GM13977 (cell line): ENCODE measurements at regions not wholly inside any gene's neighbourhood (a gene's known extent, or its start where the extent isn't known, plus 50 kb on each side); places are given as distances from the start of the nearest gene placed in this dataset.

Experiments used
- DNase-seq: peaks from one replicate; pipeline ENCODE4 v3.0.0; 2012; ENCODE audit warnings: low spot score
- in situ Hi-C: fragments of 300-500 bp; cut with MboI; formaldehyde crosslinking; loops from one replicate; pipeline ENCODE4 v1.12.0; 2022; ENCODE audit warnings: low sequenced_read_pairs, low pct_unique_long_range_greater_than_20kb, mixed read lengths, inconsistent platforms; ENCODE audit not compliant: unreplicated experiment
- TF ChIP-seq, protein P1 (sequence below): IDR thresholded peaks from 2 replicates; pipeline ENCODE4 v1.5.1; 2012; ENCODE audit warnings: mild to moderate bottlenecking, control low read depth; ENCODE audit not compliant: insufficient read depth; ENCODE audit errors: extremely low read depth, missing control alignments

DNA sequence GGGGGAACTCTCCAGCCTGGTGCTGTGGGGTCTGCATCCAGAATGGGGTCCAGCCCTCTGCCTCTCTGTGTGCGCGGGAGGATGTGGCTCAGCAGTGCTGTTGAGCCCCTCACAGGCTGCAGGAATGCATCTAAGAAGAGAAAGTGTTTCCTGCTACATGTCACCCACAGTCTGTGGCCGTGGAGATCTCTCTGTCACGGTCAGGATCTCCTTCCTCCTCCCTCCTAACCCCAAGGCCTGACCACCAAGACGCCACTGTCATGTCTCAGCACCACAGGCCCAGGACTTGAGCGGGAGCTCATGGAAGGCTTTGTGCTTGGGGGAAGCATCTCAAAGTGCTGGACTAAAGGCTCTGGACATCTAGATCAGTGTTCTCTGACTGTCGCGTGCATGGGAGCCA lies 90.1 kb downstream of the SREK1 start:
- DNase-seq, result no peak
- TF ChIP-seq, protein P1, sequence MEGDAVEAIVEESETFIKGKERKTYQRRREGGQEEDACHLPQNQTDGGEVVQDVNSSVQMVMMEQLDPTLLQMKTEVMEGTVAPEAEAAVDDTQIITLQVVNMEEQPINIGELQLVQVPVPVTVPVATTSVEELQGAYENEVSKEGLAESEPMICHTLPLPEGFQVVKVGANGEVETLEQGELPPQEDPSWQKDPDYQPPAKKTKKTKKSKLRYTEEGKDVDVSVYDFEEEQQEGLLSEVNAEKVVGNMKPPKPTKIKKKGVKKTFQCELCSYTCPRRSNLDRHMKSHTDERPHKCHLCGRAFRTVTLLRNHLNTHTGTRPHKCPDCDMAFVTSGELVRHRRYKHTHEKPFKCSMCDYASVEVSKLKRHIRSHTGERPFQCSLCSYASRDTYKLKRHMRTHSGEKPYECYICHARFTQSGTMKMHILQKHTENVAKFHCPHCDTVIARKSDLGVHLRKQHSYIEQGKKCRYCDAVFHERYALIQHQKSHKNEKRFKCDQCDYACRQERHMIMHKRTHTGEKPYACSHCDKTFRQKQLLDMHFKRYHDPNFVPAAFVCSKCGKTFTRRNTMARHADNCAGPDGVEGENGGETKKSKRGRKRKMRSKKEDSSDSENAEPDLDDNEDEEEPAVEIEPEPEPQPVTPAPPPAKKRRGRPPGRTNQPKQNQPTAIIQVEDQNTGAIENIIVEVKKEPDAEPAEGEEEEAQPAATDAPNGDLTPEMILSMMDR, result no peak
- in situ Hi-C loops, result no loop called here

DNA sequence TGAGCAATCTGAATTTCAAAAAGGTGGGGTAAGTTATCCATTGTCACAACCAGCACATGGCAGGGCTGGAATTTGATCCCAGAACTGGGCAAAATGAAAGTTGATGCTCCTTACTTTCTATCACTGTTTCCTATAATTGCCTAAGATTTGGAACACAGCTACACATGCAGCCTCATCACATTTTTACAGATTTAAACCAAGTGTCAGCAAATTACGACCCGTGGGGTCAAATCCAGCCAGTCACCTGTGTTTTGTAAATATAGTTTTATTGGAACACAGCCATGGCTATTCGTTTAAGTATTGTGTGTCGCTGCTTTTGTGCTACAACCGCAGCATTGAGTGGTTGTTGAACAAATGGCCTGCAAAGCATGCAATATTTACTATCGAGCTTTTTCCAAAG lies 94.3 kb downstream of the SREK1 start:
- no peak for DNase-seq
- TF ChIP-seq, protein P1, result no peak
- in situ Hi-C loops, result no loop called here

DNA sequence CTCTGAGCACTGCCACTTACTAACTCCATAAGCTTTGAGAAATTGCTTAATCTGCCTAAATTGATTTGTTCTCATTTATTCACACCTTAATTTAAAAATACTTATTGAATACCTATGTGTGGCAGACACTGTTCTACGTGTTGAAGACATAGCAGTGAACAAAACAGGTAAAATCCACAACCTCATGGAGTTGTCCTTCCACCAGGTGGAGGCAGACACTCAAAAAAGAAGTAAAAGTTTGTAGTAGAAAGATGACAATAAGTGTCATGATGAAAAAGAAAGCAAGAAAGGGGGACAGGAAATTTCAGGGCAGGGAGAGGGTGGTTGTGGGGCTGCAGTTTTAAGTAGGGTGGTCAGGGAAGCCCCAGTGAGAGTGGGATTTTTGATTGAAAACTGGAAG lies 94.9 kb downstream of the SREK1 start:
- TF ChIP-seq, protein P1, result no peak
- no peak for DNase-seq
- in situ Hi-C loops, result no loop called here

DNA sequence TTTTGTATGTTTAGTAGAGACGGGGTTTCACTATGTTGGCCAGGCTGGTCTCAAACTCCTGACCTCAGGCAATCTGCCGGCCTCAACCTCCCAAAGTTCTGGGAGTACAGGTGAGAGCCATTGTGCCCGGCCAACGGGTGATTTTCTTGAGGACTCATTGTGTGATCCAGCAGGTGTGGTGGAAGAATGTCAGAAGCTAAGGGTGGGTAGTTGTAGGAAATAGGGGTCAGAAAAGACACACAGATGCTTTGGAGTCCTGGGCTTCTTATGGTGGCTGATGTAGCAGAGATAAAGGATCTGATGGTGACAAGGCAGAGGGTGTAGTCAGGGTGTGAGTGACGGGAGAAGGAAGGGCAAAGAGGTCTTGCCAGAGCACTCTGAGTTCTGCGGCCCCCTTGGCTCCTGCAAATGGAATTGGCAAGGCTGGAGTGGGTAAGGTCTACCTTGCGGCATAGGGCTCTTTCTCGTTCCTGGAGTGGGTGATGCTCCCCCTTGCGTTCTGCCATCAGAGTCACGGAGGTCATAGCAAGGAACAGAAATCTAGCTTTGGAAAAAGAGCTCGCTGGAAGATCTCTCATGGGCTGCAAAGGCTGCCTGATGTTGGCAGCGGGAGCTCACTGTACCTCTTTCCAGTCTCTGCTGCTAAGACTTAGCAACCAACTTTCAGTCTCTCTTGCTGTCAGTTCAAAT lies 97.2 kb downstream of the SREK1 start:
- DNase-seq, result no peak
- in situ Hi-C loops, result no loop called here
- TF ChIP-seq, protein P1, result no peak

DNA sequence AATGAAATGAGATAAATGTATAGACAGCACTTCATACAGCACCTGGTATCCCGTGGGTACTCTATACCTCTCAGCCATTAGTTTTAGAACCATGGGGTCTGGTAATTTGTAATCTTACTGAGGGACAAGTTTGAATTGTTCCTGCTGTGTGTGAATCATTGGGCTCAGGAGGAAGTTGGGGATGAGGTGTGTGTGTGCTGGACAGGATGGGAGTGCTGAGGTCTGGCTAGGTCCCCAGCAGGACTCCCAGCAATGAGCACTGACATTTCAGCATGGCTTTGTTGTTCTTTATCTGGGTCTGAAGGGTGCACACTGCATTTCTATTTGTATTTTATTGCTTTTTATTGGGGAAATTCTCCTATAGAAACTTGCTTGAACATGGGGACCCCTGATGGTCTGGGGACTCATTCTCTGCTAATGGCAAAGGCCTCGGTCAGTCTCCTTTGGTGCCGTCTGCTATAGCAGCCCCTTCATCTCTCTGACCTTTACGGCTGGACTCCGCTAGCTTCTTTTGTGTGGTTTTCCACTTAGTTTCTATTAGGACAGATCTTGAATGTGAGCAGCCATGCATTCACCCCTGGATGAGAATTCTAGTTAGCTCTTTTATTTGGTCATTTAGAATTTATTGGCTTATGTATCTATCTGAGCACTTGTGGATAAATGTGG lies 98.1 kb downstream of the SREK1 start:
- in situ Hi-C loops, result no loop called here
- TF ChIP-seq, protein P1, result no peak
- no peak for DNase-seq

DNA sequence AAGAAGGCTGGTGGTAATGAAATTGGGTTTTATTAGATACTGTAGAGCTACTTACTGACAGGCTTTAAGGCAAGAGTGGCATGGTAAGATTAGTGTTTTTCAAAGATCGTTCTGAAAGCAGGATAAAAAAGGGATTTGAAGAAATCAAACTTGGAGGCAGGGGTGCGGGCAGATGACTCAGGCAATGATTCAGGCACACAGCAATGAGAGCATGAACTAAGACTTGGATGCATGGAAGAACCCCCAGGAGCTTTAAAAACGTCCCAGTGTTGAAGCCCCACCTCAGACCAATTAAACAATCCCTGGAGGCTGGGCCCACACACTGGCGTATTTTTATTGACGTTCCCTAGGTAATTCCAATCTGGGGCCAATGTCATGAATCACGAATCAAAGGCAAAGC lies 102.5 kb downstream of the SREK1 start:
- TF ChIP-seq, protein P1, result no peak
- in situ Hi-C loops, result no loop called here
- DNase-seq, result no peak
